HG02970 (cell line): ENCODE measurements at regions not wholly inside any gene's neighbourhood (a gene's known extent, or its start where the extent isn't known, plus 50 kb on each side); places are given as distances from the start of the nearest gene placed in this dataset.
A peak's percentile ranks its signal among the peaks of the same experiment; 100 is the strongest.
"Not testable (repeated sequence)": the region's sequence is repeated elsewhere in the genome, so short reads cannot be mapped to it uniquely, and the experiment has no call there.

Experiments
- ATAC-seq: cut with Tn5 transposase; IDR thresholded peaks from one replicate; pipeline ENCODE4 v1.9.1; 2021; ENCODE audit warnings: mild to moderate bottlenecking, moderate library complexity, moderate number of reproducible peaks; ENCODE audit not compliant: unreplicated experiment, low FRiP score

DNA sequence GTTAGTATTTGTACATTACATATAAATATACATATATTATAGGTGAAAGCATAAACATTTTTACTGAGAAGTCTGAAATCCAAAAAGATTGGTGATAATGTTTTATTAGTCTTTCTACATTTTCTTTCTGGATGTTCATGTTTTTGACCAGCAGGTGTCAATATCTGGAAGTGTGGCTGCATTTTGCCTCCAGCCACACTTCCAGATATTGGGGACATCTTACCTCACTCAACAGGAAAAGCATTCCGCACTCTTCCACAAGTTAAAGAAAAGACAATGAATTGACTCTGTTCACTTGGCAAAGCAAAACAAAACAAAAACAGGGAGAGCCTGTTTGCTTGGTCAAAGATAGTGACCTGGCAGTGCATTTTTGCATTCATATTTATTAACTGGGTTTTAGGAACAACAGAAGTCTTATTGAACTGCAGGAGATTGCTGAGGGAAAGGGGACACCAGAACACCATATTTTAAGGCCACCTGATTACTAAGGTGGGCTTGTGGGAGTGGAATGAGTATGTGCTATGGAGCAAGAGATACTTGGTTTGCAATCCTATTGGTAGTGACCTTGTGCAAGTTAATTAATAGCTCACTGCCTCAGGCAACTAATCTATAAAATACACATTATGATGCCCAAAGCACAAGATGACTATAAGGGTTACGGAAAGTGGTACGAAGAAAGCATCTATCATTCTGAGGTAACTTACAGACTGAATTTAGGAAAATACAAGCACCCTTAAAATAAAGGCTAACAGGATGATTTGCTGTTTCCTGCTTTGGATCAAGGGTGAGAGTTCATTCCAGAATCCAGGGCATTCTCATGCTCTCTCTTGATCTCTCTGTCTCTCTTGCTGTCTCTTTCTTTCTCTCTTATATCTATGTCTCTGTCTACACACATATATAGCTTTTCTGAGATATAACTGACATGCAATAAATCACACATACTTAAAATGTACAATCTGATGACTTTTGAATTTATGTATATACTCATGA, 389.9 kb upstream of the EMCN start:
- ATAC-seq: no peak

DNA sequence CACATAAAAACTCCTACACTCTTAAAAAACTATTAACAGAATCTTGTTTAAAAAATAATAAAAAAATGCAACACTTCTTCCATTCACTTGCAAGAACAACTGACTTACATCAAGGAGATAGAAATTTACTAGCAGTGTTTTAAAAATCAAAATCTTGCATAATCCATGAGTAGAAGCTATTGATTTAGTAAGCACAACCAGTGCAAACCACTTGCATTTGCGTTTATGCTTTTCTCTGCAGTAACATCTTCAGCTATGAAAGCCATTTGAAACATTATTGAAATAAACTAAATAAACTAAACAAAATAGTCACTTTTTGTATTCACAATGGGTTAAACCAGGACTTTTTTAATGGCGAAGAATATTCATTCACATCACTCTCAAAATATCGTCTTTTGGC, 389.2 kb upstream of the EMCN start:
- no peak for ATAC-seq

DNA sequence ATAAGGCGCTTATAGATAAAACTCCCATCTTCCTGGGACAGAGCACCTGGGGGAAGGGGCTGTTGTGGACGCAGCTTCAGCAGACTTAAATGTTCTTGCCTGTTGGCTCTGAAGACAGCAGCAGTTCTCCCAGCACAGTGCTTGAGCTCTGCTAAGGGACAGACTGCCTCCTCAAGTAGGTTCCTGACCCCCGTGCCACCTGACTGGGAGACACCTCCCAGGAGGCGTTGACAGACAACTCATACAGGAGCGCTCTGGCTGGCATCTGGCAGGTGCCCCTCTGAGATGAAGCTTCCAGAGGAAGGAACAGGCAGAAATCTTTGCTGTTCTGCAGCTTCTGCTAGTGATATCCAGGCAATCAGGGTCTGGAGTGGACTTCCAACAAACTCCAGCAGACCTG, 383.1 kb upstream of the EMCN start:
- not testable (repeated sequence) for ATAC-seq

DNA sequence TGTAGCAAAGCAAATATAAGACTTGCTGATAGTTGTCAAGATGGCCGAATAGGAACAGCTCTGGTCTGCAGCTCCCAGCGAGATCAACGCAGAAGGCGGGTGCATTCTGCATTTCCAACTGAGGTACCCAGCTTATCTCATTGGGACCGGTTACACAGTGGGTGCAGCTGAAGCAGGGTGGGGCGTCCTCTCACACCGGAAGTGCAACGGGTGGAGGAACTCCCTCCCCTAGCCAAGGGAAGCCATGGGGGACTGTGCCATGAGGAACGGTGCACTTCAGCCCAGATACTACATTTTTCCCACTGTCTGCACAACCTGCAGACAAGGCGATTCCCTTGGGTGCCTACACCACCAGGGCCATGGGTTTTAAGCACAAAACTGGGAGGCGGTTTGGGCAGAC, 382.3 kb upstream of the EMCN start:
- no peak for ATAC-seq

DNA sequence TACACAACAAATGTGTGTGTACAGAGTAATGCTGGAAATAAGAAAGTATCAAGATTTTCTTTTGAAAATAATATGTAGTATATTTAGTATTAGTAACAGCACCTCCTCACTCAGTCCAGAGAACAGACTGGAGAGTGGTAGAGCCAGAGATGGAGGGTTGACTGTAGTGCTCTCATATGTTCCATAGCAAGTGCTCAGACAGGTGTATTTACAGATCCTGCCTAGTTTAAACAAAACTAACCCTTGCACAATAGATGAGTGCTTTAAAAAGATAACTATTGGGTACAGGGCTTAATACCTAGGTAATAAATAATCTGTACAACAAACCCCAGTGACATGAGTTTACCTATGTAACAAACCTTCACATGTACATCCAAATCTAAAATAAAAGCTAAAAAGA, 381.0 kb upstream of the EMCN start:
- ATAC-seq: no peak

DNA sequence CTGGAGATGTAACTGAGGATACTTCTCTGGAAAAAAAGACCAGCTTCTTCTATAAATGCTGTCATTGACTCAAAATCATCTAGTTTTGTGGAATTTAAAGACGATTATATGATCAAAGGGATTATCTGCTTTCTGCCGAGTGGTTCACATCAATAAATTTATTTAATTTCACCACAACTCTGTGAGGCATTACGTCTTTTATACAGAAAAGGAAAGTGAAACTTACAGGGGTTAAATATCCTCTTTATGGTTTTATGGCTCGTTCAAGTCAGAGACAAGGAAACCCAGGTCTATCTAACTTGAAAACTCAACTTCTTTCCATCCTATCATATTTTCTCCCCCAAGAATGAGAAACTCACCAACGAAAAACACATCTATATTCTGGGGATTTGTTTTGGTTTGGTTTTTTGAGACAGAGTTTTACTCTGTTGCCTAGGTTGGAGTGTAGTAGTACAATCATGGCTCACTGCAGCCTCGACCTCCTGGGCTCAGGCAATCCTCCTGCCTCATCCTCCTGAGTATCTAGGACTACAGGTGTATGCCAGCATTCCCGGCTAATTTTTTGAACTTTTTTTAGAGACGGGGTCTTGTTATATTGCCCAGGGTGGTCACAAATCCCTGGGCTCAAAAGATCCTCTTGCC, 377.9 kb upstream of the EMCN start:
- peak; percentile 67 for ATAC-seq

DNA sequence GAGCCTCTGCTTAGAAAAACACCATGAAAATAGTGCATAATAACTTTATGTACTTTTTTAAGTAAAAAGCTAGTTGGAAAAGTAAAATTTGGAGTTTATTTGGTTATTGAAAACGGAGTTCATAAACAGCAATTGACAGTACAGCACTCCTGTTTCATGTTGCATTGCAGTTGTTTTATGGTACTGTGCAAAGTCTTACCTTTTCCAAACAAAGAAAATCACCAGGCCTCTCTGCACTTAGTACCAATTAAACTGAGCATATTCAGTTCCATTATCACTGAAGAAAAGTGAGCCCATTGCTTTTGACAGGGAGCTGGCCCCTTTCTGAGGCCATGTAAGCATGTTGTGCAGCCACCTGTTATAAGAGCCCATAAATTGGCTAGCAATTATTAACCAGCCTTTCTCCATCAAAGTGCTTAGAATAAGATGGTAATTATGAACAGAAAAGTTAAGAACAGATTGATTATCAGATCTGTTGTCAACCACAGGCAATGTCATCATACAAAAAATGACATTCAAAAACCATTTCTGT, 376.6 kb upstream of the EMCN start:
- no peak for ATAC-seq

DNA sequence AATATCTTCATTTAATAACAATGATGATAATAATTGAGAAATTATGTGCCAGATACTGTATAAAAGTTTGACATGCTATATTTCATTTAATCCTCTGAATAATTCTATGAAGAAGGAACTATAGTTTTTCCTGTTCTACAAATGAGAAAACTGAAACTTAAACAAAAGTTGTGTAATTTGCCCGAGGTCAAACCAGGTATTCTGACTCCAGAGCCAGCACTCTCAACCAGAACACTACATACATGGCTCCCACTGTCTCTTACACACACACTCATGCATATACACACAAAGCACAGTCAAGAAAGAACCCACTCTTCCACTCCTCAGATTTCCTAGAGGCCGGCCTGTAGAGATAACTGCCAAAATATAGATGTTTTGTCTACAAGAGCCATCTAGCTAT, 374.0 kb upstream of the EMCN start:
- no peak for ATAC-seq

DNA sequence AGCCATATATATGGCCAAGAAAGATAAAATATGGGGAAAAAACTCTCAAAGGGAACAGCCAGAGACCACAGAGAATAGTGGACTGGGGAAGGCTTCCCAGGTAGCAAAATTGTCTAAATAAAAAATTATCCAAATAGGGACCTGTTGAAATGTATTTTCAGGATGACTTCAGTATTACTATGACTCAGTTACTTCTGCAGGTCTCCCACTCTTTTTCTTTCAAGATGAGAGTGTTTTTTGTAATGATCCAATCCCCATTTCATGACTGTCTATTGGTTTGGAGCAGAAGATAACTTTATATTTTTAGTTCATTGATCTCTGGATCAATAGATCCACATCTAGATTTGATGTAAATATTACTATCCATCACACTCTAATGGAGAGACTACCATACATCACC, 372.1 kb upstream of the EMCN start:
- ATAC-seq: no peak

DNA sequence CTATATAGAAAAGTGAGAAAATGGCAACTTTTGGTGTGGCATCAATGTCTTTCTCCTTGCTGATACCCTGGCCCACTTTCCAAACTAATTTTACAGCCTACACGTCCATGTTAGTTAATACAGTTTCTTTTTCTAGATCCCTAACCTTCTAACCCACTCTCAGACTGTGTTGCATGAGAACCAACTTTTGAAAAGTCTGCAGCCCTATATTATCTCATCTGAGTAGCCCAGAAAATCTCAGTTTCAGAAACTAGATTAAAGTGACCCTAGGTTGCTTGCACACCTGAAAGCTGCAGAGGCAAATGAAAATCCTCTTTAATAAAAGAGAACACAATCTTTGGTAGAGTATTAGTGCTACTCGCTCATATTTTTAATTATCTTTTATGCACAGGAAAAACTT, 371.6 kb upstream of the EMCN start:
- no peak for ATAC-seq

DNA sequence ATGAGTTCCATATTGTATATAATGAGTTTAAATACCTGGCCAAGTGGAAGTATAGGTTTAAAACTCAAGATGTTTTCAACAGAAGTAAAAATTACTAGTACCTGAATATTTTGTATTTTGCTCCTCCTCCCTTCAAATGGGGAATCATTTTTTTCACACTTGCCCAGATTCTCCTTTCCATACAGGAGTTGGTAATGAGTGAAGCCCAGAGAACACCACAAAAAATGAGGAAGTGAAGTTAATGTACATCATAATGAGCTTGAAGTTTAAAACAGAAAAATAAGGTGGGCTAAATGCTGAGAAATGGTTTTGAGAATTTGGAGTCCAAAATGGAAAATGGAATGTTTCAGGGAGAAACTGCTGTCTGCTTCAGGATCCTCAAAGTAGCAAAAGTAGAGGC, 364.8 kb upstream of the EMCN start:
- ATAC-seq: no peak

DNA sequence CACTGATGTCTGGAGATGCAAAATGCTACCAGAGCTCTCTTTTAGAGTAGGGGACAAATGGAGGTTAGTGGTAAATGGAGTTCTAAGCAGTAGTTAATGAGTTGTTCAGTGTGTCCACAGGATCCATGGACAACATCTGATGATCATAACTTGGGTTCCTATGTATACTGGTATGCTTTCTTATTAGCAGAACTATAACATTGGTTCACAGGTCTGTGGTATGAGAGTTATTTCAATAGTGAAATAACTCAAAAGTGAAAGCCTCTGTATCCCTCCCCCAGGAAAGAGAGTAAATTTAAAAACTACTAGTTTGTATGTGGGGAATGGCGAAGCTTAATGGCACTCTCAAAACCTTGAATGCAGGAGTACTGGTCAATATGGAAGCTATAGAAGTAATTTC, 363.5 kb upstream of the EMCN start:
- ATAC-seq: no peak

DNA sequence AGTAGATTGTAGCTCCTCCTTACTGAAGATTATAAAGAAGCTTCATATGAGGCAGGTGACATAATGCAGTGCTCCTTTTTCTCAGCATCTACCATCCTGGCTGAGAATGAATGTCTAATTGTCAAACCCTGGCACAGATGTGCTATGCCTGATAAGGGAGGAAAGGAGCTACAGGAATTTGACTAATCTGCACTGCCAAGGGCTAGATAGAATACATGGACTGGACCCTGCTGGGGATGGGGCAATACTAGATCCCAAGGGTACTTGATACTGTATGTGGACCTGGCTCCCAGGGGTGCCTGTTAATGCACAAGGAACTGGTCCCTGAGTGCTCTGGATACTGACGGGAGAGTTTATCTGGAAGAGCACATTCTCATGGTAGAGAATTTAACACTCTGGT, 362.2 kb upstream of the EMCN start:
- ATAC-seq: no peak

DNA sequence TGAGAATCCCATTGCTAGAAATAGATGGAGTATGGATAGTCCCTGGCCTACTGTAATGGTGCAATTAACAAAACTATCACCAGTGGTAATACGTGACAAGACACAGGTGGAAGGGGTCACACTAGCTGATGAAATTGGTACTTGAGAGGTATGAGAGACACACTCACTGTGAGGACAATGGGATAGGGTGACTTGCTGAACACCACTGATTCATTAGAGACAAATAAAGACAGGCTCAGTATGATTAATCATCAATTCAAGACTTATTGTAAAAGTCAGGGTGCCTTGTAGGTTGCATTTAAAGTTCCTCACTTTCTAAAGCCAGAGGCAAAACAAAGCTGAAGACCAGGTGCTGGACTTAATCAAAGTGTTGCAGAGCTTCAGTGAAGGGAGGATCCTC, 361.6 kb upstream of the EMCN start:
- ATAC-seq: no peak

DNA sequence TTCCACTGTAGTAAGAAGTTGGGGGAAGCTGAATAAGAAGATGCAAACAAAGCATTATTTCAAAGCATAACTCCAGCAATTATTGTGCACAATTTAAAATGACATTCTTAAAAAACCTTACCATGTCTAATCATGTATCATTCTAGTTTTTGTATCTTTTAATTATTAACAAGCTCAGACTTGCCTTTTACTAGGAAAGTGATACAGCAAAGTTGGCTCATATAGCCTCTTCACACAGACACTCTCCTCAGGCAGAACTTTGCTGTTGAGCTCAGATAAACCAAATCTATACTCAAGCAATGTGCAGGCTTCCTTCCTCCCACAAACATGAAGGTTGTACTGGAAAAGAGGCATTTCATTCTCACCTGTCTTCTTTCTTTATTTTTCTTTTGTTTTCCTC, 358.7 kb upstream of the EMCN start:
- ATAC-seq: no peak

DNA sequence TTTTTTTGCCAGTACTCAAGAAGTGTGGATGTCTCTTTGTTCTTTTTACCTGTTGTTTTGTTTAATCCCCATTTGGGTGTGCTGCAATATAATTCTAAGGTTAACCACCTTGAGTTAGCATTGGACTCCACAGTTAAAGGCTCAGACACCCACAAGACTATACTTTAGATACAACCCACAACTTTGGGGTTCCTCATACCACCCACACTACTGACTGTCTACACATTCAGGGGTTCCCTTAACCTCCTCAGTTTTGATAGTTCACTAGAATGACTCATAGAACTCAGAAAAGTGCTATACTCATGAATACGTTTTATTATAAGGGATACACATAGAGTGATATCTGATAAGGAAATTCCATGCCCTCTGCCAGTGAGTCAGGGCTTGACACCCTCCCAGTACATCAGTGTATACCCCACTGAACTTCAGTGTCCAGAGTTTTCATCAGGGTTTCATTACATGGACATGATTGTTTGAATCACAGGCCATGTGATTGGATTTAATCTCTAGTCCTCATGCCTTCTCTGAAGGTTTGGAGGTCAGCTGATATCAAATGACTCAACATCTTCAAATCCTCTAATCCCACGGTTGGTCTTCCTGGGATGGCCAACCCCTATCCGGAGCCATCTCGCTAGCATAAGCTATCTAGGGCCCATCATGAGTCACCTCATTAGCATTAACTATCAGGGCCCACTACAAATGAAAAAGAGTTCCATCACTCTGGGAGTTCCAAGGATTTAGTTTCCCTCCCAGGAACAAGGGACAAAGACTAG, 357.7 kb upstream of the EMCN start:
- ATAC-seq: no peak

DNA sequence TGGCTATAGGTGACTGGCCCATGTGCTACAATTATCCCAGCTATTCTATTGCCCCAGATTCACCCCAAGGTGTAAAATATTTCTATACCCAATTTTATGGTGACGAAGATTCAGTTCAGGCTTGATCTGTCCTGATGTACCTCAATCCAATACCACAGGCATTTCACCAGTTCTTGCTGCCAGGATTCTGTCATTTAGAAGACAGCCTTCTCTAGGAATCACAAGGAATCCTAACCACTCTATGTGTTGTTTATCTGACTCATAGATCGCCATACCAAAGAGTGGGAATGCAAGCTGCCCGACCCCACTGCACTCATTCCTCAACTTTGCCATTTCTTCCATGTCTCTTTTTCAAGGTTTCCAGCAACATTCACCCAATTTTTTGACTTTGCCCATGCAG, 355.0 kb upstream of the EMCN start:
- ATAC-seq: no peak

DNA sequence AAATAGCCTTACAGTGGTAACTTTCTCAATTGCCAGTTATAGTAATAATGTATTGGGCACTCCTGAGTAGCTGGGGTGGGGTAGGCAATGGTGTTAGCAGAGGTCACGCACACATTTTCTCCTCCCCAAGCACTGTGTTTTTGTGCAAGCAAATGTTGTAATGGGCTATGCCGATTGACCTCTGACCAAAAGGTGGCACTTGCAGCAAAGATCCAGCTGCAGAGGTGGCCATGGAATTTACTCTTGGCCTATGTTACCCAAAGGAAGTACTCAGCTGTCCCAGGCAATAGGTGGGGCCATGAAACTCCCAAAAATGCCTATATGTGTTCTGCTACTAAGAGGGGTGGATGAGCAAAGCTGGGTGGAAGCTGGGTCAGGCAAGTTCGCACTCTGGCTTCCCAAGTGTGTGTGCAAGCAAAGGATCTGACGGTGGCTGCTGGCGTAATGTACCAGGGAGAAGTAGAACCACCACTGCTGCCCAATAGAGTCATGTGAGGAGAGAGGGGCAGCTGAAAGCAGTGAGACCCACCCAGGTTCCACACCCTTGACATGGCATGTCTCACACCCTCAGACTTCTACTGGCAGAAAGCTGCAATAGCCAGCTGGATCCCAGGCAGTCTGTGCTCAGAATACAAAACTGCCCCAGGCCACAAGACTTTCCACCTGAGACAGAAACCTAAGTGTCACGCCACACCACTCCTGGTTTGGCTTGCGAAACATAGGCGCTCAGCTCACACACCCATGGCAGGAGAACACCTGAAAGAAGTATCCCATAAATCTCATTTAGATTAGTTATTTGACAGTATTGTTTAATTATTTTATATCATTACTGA, 353.3 kb upstream of the EMCN start:
- no peak for ATAC-seq

DNA sequence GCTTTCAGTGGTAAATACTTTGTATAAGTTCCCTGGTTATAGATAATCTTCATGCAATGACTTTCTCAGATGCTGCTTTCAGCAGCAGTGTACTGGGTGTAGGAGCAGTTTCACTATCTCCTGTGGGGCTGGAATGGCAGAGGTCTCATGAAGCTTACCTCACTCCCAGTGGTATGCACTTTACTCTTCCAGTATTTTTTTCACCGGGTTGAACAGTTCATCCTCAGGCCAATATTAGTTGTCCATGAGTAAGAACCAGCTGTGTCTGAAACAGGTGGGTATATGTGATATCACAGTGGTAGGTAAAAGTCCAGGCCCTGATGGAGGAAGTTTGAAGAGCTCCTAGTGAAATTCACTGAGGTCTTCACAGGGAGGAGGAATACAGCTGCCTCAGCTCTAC, 351.5 kb upstream of the EMCN start:
- no peak for ATAC-seq

DNA sequence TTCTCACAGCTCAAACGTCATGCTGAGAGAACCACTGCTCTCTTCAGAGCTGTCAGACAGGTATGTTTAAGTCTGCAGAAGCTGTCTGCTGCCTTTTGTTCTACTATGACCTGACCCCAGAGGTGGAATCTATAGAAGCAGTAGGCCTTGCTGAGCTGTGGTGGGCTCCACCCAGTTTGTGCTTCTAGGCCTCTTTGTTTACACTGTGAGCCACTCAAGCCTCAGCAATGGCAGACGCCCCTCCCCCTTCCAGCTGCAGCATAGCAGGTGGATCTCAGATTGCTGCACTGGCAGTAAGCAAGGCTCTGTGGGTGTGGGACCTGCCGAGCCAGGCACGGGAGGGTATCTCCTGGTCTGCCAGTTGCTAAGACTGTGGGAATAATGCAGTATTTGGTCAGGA, 350.5 kb upstream of the EMCN start:
- ATAC-seq: not testable (repeated sequence)
